Fibroblast of the aortic adventitia (primary cell): ENCODE measurements at regions not wholly inside any gene's neighbourhood (a gene's known extent, or its start where the extent isn't known, plus 50 kb on each side); places are given as distances from the start of the nearest gene placed in this dataset.

Source experiments
- DNase-seq: peaks from one replicate; pipeline ENCODE4 v3.0.0-alpha.2; 2010; ENCODE audit warnings: low read depth
- H3K4me3 ChIP-seq: 2 replicates; pipeline ENCODE4 v1.5.1; 2011; ENCODE audit warnings: low read depth, mild to moderate bottlenecking, control low read depth, low read length, moderate library complexity
- CTCF ChIP-seq: IDR thresholded peaks from 2 replicates; pipeline ENCODE4 v1.5.1; 2011; ENCODE audit warnings: mild to moderate bottlenecking, low read length, control low read depth, inconsistent platforms; ENCODE audit not compliant: insufficient read depth

GRCh38 chr6:6906570-6907213 is 201.1 kb upstream of the RREB1 start:
- no peak for DNase-seq
- no peak overlapping the region for H3K4me3 ChIP-seq
- no peak for TF ChIP-seq CTCF

GRCh38 chr6:6907286-6907685 is 200.5 kb upstream of the RREB1 start:
- no peak overlapping the region for H3K4me3 ChIP-seq
- no peak for TF ChIP-seq CTCF
- no peak for DNase-seq

GRCh38 chr6:6908121-6908520 is 199.6 kb upstream of the RREB1 start:
- no peak for DNase-seq
- TF ChIP-seq CTCF: no peak
- no peak overlapping the region for H3K4me3 ChIP-seq

GRCh38 chr6:6909111-6909510 is 198.7 kb upstream of the RREB1 start:
- H3K4me3 ChIP-seq: no peak overlapping the region
- DNase-seq: no peak
- TF ChIP-seq CTCF: no peak

- no peak for TF ChIP-seq CTCF
- H3K4me3 ChIP-seq: no peak overlapping the region
- no peak for DNase-seq
Observed at GRCh38 chr6:6910734-6911295, 196.9 kb upstream of the RREB1 start.

GRCh38 chr6:6911391-6911790 is 196.4 kb upstream of the RREB1 start:
- H3K4me3 ChIP-seq: no peak overlapping the region
- DNase-seq: no peak
- no peak for TF ChIP-seq CTCF
